Activated gamma-delta T cell (primary cell): ENCODE measurements at regions not wholly inside any gene's neighbourhood (a gene's known extent, or its start where the extent isn't known, plus 50 kb on each side); places are given as distances from the start of the nearest gene placed in this dataset.
A peak's percentile ranks its signal among the peaks of the same experiment; 100 is the strongest.

ENCODE experiments used
- DNase-seq: peaks from one replicate; lab custom pipeline; 2025; lab: John Stamatoyannopoulos, UW

DNA sequence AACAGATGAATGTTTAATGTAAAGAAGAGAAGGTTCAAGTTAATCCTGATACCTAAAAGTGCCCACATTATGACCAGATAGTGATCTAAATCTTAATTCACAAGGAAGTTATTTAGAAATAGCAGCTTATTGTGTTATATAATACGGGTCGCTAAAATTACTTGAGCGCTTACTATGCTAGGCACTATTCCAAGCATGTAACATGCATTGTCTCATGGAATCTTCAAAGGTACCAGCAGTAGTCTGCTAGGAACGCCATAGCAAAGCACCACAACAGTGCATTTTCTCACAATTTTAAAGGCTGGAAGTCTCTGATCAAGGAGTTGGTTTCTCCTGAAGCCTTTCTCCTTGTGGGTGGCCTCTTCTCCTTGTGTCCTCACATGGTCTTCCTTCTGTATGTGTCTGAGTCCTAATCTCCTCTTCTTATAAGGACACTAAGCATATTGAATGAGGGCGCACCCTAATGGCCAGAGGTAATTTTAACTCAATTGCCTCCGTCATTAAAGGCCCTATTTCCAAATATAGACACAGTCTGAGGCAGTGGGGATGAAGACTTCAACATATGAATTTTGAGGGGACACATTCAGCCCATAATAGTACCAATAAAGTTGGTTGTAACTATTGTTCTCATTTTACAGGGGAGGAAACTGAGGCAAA, 118.4 kb downstream of the LRRC30 start:
- DNase-seq, result no peak

DNA sequence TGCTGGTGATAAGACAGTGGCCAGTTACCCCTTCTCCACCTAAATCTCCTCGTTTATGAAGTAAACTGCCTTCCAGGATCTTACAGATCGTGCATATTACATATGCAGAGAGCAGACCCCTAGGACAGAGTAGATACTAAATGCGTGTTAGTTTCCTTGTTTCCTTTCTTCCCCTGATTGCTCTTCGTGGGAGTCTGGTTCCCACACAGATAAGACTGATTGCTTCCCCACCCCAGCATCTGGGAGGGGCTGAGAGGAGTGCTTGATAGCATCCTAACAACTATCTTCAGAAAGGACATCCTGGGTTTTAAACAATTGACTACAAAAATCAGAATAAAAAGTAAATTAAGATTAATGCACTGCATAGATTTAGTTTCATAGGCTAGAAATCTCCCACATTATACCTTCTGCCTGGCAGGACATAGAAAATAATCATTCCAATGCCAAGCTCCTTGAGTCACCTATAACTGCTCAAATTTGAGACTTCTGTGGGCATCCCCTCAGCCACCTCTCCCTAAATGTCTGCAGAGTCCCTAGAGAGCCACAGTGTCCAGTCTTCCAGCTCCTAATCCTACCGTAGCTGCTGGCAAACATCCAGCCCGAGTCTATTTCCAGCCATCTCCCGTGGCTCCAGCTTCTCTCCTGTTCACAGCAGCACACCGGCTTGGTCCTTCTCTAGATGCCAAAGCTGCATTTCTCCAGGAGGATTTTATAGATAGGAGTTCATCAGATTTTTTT, 128.3 kb downstream of the LRRC30 start:
- no peak for DNase-seq

DNA sequence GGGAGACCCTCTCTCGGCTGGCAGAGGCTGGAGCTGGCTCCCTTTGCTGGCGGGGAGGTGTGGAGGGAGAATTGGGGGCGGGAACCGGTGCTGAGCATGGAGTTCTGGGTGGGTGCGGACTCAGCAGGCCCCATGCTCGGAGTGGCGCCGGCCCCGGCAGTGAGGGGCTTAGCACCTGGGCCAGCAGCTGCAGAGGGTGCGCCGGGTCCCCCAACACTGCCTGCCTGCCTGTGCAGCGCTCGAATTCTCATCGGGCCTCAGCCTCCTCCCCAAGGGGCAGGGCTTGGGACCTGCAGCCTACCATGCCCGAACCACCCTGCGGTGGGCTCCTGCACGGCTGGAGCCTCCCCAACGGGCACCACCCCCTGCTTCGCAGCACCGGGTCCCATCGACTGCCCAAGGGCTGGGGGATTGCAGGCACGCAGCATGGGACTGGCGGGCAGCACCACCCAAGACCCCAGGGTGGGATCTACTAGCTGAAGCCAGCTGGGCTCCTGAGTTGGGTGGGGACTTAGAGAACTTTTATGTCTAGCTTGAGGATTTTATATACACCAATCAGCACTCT, 129.8 kb downstream of the LRRC30 start:
- DNase-seq, result peak; percentile 14

DNA sequence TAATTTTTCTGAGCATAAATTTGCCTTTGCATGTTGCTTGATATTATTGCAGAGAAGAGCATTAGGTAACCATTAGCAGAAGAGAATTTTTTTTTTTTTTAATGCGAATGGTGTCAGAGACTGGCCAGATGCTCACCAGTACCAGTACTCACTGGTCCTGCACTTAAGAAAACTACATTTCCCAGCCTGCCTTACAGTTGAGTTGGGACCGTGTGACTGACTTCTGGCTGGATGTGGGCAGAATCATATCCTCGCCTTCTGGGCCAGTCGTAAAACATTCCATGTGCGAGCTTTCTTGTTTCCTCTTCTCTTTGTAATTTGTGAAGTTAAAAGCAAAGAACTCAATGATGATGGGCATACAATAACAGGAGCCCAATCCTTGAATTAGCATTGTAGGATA, 132.4 kb downstream of the LRRC30 start:
- DNase-seq, result no peak

DNA sequence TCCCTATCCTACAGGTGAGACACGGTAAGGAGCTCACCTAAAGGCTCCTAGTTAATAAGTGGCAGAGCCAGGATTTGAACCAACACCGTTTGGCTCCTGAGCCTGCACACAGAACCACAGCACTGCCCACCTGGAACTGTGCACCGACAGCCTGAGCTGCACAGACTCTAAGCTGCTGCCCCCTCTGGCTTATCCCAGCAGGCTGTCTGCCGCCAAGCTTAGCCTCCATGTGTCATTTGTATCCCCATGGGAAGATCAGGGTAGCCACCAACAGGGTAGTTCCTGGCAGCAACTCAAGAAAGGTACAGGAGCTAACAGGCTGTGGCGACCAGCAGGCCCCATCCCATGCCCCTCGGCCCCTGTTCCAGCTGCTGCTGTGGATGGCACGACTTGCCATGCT, 135.7 kb downstream of the LRRC30 start:
- no peak for DNase-seq

DNA sequence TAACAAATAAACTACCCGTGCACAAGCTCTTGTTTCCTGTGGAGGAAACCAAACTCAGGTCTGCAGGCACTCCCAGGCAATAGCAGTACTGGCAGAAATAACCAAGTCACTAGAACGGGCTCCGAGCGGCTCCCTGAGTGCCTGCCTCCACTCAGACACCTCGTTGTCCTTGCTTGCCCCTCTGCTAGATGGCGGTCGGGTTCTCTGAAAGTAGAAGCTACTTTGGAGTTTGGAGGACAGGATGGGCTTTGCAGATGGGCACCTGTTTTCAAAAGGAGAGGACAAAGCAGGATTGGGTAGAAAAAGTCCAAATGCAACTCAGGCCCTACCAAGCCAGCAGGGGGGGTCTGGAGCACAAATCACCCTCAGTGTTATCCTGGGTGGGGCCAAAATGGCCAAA, 136.4 kb downstream of the LRRC30 start:
- no peak for DNase-seq

DNA sequence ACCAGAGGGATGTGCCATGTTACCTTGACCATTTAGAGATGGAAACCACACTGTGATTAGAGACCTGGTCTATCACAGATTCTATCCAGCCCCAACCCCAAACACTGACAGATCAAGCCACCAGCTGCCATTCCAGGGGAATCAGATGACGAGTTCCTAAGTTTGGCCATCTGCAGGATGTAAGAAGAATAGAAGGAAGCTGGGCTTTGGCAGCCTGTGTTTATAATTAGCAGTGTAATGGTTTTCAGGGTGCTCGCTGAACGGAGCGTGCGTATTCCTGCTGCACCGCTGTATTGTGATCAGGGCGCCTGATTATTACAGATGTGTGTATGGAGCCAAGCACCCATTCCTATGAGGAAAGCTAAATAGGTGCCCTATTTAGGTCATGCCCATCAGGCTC, 138.1 kb downstream of the LRRC30 start:
- DNase-seq, result no peak

DNA sequence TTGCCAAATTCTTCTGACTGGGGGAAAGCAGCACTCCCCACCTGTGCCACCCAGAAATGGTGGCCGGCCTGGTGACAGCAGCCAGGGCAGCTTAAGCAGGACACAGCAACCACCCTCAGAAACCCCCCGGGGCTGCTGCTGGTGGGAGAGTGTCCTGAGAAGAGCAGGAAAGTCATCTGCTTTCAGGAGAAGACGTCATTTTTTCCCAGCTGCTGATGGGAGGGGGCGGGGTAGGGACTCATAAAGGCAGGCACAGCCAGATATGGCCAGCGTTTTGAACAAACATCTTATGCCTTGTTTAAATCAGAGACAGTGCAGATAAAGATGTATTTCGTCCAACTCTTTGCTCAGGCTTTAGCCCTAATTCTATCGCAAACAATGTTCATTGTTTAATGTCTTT, 139.5 kb downstream of the LRRC30 start:
- DNase-seq, result no peak

DNA sequence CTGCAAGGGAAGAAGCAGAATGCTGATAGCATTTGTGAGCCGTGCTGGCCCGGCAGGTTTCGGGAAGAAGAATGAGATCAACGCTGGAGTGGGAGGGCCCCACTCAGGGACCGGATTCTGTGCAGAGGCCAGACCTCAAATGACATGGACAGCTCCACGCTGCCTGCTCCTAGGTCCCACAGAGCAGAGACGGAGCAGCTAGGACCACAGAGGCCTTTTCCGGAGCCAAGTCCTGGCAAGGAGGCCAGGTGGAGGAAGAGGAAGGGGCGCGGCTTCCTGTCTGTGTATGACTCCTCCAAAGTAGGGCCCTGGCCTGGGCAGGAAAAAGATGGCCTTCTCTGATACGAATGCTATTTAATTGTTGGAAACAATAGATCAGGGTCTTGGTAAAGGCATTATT, 139.9 kb downstream of the LRRC30 start:
- DNase-seq, result no peak

DNA sequence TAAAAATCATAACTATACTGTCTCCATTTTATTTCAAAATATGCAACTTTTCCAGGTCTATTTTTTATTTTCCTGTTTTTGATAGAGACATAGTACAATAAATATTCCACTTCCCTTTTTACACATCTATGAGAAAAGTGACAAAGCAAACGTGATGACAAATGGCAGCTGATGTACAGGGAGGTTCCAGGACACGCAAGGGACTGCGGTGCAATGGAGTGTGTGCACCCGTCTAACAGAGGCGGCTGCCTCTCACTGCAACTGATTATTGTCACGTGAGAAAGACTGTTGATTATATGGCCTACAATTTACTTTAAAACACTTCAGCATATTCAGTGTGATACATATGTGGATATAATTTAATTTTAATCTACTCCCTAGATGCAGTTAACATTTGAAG, 142.6 kb downstream of the LRRC30 start:
- DNase-seq, result no peak

DNA sequence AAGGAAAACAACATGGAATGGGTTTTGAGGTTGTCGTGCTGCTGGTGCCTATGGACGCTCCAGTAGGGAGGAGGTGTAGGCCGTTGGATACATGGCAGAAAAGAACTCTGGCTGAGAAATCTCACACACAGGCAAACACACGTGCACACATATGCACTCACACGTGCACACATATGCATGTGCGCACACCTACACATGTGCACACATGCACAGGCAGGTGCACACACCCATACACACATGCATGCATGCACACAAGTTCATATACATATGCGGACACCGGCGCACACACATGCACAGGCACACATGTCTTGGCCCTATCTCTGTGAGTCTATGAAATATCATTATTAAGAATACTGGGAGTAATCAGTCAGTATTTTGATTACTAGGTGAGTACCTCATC, 150.4 kb downstream of the LRRC30 start:
- DNase-seq, result no peak

DNA sequence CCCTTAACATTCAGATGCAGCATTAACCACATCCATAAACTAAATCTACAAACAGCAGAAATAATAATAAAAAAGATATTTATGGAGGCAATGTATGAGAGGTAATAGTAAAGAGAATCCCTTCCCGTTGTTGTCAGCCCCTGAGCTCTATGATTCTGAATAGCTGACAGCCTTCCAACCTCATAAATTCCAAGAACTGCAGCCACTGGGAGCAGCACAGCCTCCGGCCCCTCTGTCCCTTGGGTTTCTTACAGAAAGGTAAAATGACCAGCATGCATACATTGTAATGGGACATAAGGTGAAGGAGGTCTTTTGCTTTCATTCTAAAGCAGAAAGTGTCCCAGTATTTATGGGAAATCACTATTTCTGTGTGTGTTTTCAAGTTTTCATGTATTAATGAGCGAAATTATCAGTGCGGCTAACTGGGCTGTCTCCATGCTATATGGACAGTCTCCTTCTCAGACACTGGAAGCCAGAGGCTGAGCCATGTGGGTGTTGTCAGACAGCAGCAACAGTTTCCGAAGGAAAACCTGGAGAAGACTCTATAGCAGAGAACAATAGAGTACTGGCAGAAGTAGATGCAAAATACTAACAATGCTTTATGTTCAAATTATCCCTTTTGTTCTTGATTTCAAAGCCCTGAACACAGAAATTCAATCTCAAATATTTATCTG, 151.6 kb downstream of the LRRC30 start:
- DNase-seq, result no peak

DNA sequence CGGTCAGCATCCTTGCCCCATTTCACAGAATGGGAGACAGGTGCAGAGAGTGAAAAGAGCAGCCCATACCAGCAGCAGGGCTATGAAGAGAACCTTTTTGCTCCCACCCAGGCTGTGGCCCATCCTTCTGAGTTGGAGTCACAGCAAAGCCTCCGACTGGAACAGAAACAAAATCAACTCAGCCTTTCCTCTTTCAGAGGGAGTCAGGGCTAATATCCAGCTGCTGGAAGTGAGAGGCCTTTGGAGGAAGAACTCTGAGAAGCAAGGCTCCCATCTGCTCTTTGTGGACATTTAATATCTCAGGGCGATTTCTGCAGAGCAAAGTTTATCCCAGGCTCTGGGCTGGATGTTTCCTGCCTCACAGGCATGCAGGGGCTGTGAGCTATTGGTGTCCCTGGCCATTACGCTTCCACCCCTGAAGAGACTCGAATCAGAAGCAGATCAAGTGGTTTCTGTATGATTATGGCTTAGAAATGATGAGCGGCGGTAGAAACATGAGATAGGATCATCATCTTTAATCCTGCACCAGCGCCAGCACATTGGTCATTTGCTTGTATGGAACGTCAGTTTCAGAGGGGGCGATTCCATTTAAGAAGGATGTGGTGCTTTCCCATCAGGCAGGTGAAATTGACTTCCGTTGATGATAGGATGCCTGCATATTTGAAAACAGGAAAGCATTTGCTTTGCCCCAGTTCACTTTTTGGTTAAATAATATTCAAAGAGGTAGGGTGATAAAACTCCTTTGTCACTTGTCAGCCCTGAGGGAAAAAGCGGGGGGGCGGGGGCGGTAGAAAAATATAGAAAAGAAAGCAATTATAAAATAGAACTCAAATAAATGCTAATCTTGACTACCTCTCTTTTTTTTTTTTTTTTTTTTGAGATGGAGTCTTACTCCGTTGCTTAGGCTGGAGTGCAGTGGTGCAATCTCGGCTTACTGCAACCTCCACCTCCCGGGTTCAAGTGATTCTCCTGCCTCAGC, 152.4 kb downstream of the LRRC30 start:
- no peak for DNase-seq

DNA sequence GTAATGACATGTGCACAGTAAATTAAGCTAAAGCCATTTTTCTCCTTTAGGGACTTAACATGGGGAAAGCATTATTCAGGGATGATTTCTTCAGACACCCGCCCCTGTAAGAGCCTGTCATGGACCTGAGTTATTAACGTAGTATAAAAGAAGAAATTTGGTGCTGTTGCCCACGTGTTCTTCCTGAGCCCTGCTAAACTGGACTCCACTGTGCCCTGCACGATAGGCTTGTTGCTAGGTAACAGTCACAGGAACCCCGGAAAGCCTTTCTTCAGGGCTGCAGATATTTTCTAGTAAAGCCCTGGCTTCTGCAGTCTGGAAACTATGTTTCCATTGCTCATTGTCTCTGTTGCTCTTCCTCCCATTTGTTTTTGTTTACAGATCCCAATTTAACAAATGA, 157.9 kb downstream of the LRRC30 start:
- no peak for DNase-seq

DNA sequence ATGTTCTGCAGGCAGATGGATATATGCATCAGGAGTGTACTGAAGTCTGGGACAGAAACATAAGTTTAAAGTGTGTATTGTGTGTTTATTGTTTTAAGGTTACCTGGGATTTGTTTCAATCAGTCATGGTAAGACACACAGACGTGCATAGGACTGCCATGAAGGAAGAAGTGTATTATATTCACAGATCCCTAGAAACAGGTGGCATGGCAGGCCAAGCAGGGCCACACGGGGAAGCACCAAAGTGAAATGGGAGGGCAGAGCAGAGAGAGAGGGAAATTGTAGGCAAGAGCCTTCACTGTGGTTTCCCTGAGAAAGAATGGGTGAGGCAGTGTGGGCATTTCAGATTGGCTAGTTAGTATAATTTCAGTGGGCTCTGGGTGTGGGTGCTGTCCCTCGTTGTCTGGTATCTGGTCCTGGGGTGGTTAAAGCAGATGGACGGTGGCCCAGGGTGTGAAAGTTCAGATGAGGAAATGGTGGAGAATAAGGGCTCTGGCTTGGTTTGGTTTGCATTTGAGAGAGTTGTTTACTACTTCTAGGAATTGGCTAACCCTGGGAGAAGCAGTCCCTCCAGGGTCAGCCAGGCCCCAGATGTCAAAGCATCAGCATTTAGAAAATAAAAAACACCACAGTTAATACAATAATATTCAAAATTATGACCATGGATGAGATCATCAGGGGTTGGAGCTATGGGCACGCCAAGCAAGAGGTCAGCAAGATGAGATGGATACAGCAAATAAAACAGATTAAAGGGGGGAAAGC, 160.0 kb downstream of the LRRC30 start:
- no peak for DNase-seq

DNA sequence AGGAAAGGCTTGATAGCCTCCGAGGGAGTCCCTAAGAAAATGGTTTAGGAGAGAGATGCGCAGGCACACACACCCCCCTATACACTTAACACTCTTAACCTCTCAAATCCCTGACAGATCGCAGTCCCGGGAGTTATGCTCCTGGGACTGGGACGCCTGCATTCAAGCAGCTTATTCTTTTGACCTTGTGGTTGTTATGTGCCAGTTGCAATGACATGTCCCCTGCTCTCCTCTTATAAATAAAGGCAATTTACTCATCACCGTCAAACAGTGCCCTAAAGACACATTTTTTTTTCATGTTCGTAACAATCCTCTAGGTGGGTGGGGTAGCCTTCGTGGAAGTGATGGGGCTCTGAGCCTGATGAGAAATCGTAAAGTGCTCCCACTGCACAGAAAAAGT, 162.2 kb downstream of the LRRC30 start:
- no peak for DNase-seq

DNA sequence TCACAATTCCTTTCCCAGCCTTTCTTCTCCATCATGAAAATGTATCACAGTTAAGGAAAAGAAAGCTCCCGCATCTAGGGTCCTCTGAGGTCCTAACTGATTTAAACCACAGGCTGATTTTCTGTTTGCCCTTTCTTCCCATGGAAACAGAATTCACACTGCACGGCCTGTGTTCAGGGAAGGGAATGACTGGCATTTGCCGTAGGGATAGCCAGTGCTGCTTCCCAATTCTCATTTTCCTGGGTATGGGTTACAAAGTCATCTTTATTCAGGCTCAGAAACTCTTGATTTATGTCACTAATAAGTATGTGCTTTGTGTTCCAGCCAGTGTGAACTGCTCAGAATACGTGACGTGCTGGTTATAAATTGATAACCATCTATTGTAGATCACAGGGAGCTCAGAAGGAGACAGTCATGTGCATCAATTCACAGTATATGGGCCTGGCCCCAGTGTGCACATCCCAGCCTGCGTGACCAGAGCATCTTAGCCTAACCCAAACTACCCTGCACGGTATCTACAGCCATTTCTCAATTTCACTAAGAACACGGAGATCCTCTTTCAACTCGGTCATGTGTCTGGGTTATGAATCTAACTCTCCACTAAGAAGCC, 163.3 kb downstream of the LRRC30 start:
- no peak for DNase-seq

DNA sequence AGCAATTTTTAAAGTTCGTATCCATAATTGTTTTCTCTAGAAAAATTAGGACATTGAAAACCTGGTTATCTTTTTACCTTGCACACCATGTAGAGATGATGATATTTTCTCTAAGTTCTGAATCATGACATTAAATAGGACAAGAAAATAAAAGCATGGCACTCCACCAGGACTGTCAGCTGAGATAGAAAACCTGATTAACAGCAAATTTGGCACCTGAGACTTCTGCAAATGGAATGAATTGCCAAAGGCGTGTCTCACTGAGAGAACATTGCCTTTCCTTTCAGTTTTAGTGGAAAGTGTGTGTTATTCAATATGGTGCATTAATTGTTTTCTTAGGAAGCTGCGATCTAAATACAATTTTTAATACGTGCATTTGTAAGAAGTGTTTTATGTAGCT, 164.7 kb downstream of the LRRC30 start:
- DNase-seq, result no peak

DNA sequence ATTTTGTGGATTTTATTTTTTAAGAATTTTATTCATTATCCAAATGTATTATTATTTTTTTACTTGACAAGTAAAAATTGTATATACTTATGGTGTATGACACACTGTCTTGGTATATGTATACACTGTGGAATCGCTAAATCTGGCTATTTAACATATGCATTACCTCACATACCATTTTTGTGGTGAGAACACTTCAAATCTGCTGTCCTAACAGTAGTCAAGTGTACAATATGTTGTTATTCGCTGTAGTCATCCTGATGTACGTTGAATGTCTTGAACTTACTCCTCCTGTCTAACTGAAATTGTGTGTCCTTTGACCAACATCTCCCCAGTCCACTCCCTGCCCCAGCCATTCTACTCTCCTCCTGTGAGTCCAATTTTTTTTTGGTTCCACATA, 153.2 kb upstream of the PTPRM start:
- DNase-seq, result no peak

DNA sequence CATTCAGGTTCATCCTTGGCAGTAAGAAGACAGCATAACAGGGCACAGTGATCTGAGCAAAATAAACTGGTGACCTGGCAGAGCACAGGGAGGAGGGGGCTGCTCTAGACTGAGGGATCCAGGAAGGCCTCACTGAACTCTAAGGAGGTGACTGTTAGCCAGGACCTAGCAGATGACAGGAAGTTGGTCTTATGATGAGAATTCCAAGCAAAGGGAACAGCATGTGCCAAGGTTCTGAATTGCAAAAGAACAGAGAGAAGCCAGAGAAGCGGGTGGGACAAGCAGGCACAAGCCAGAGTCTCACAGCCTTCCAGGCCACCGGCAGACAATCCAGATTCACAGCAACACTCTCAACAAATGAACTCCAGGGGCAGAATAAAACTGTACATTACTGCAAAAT, 152.7 kb upstream of the PTPRM start:
- no peak for DNase-seq
